ENCODE measurements at regions not wholly inside any gene's neighbourhood (a gene's known extent, or its start where the extent isn't known, plus 50 kb on each side); places are given as distances from the start of the nearest gene placed in this dataset.
"Not testable (repeated sequence)": the region's sequence is repeated elsewhere in the genome, so short reads cannot be mapped to it uniquely, and the experiment has no call there.

DNA sequence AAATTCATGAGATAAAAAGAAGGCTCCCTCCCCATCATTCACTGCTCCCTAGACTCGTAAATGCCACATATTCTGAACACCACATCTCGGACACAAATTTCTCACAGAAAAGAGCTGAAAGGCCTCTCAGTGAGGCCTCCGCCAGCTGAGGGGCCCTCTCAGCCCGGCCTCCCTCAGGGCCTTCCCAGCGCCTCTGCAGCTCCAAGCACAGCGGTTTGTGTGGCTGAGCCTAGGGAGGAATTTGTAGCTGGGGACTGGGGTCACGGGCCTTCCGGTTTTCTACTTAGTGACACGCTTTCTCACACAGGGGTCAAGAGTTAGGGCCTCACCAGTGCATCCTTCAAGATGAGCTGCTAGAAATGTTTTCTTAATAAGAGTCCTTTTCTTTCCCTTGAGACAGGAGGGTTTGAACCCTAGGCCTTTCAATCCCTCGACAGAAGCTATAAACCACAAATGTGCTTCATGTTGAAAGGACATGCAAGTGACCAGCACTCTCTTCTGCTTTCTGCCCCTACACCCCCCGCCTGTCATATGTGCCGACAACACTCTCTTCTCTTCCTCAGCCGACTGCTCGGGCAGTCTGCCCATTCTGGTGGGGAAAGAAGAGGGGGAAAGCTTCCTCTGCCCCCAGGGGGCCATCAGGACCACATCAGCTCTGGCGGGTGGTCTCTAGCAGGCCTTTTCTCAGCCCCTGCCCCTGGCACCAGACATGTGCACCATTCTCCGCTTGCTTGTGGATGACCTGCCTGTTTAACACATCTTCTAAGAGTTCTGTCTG is 104.9 kb downstream of the CHIC2 start:
- no peaks in the 10 kb centered on the region for H3K36me3 Mint-ChIP-seq (ENCODE audit: low read depth)
- CTCF ChIA-PET, result interaction anchor here (1.0 kb wide), 1 partner anchor 18 kb away, joined by 4 read pairs; no protein-coding TSS in a partner anchor
- H3K27ac Mint-ChIP-seq, result no peak overlapping the region
- DNase-seq, result no peak
- H3K4me3 Mint-ChIP-seq, result no peak overlapping the region
- no peaks in the 10 kb centered on the region for H3K9me3 Mint-ChIP-seq
- no peaks in the 10 kb centered on the region for H3K4me1 Mint-ChIP-seq
- POLR2A ChIA-PET, result no interaction called here
- H3K27me3 Mint-ChIP-seq, result no peaks in the 10 kb centered on the region

DNA sequence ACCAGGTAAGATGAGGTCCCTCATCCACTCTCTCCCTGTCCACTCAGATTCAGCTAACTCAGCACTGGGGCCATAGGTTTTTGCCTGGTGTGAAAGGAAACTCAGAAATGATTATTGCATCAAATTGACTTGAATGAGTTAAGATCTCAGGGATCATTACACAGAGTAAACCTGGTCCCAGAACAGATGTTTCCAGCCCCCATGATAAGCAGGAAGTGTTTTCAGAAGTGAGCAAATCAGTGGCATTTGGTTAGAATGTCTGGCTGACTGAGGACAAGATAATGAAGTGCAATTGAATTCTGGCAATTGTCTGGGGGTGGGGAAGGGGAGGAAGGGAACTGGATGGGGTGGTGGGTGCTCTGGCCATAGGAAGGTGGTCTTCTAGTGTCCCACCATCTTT is 108.0 kb downstream of the CHIC2 start:
- Mint-ChIP-seq H3K36me3 (ENCODE audit: low read depth) (no peaks in the 10 kb centered on the region), H3K4me3 (no peak overlapping the region), H3K27me3 (no peaks in the 10 kb centered on the region), H3K9me3 (no peaks in the 10 kb centered on the region), H3K27ac (no peak overlapping the region), H3K4me1 (no peaks in the 10 kb centered on the region)
- CTCF ChIA-PET, result no interaction called here
- POLR2A ChIA-PET, result no interaction called here
- no peak for DNase-seq

DNA sequence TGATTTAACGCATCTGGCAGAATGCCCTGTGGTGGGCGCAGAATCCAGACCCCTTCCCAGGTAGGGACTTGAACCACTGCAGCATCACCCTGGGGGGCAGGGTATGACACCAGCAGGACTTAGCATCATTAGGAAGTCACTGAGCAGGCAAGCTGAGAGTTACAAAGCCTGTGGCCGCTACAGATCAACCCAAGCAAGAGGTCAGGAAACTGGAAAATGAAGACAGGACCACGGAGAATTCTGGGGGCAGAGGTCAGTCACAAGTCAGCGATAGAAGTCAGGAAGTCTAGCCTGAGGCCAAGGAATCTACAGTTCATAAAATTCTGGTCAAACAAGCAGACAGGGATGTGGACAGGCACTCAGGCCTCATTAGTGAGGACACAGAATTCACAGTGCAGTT is 108.4 kb downstream of the CHIC2 start:
- Mint-ChIP-seq H3K27ac (no peak overlapping the region), H3K27me3 (no peaks in the 10 kb centered on the region), H3K4me1 (no peaks in the 10 kb centered on the region), H3K4me3 (no peak overlapping the region), H3K9me3 (no peaks in the 10 kb centered on the region), H3K36me3 (ENCODE audit: low read depth) (no peaks in the 10 kb centered on the region)
- ChIA-PET CTCF (no interaction called here), POLR2A (no interaction called here)
- DNase-seq, result no peak

DNA sequence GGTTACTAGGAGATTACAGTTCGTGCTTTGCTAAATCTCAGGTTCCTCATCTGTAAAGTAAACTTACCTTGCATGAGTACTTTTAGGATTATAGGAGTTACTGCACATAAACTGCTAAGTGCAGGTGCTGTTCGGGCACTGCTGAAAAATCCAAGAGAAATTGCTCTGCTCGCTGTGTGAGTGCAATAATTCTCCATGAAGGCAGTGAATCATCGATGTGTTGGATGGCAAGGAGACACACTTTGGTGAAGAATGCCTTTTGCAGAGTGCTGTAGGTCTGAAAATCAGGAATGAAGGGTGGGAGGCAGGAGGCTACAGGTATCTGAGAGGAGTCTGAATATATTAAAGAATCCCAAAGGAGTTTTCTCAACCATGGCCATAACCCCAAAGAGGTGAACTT is 113.0 kb downstream of the CHIC2 start:
- Mint-ChIP-seq H3K9me3 (no peaks in the 10 kb centered on the region), H3K27ac (no peak overlapping the region), H3K4me3 (no peak overlapping the region), H3K4me1 (no peaks in the 10 kb centered on the region), H3K27me3 (no peaks in the 10 kb centered on the region), H3K36me3 (ENCODE audit: low read depth) (no peaks in the 10 kb centered on the region)
- ChIA-PET POLR2A (no interaction called here), CTCF (no interaction called here)
- DNase-seq, result no peak

DNA sequence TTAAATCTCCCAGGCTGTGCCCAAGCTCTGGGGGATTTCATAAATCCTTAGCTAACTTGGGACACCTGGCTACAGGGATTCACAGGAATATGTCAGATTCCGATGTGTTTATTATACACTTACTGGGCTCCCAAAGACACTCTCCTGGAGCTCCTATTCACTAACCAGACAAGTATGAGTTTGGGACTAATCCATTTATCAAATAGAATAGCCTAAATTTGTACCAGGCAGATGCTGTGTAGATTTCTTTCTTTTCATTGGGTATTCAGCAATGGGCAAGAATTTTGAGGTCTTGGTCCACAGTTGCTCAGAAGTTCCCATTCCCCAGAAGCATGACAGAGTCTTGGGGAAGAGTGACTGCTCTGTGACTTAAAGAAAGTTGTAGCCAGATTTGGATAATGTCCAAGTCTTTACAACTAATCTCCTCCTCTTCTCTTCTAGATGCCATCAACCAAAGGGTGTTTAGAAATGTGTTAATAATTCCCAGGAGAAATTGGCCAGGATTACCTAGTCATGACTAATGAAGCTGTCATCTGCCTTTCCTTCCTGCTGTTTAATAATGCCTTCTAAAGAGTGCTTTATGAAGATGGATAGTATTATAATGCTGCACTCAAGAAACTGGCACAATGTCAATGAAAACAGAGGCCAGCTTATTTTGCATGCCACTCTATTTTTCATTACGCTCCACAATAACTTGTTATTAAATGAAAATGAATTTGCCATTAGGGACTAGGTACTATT is 120.9 kb downstream of the CHIC2 start:
- peaks cover 2% of the 10 kb centered on the region for H3K36me3 Mint-ChIP-seq (ENCODE audit: low read depth)
- no peaks in the 10 kb centered on the region for H3K4me1 Mint-ChIP-seq
- CTCF ChIA-PET, result interaction anchor here (1.0 kb wide), 1 partner anchor 14 kb away, joined by 3 read pairs; no protein-coding TSS in a partner anchor
- no peak overlapping the region for H3K4me3 Mint-ChIP-seq
- H3K9me3 Mint-ChIP-seq, result peaks cover 8% of the 10 kb centered on the region
- H3K27ac Mint-ChIP-seq, result no peak overlapping the region
- POLR2A ChIA-PET, result no interaction called here
- H3K27me3 Mint-ChIP-seq, result peaks cover 2% of the 10 kb centered on the region
- DNase-seq, result no peak

DNA sequence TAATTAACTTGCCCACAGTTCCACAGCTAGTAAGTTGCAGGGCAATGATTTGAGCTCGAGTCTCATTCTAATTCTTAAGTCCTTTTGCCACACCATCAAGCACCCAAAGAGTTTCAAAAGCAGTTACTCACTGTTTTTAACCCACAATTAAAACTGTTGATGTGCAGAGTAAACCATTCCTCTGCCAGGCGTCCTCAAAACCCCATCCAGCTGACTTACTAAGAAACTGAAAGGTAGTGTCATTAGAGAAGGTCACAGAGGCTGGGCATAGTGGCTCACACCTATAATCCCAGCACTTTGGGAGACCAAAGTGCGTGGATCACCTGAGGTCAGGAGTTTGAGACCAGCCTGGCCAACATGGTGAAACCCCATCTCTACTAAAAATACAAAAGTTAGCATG is 121.7 kb downstream of the CHIC2 start:
- no peak for DNase-seq
- Mint-ChIP-seq H3K4me1 (no peaks in the 10 kb centered on the region), H3K27me3 (peaks cover 2% of the 10 kb centered on the region), H3K36me3 (ENCODE audit: low read depth) (peaks cover 2% of the 10 kb centered on the region), H3K9me3 (peaks cover 8% of the 10 kb centered on the region), H3K4me3 (no peak overlapping the region), H3K27ac (no peak overlapping the region)
- ChIA-PET POLR2A (interaction anchor here (0.5 kb wide), 1 partner anchor 267 kb away, joined by 3 read pairs; no protein-coding TSS in a partner anchor), CTCF (no interaction called here)

DNA sequence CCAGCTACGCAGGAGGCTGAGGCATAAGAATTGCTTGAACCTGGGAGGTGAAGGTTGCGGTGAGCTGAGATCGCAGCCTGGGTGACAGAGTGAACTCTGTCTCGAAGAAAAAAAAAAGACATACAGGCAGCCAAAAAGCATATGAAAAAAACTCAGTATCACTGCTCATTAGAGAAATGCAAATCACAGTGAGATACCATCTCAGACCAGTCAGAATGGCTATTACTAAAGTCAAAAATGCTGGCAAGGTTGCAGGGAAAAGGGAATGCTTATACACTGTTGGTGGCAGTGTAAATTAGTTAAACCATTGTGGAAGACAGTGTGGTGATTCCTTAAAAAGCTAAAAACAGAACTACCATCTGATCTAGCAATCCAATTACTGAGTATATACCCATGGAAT is 123.1 kb downstream of the CHIC2 start:
- H3K36me3 Mint-ChIP-seq (ENCODE audit: low read depth), result peaks cover 2% of the 10 kb centered on the region
- ChIA-PET POLR2A (no interaction called here), CTCF (no interaction called here)
- H3K4me3 Mint-ChIP-seq, result no peak overlapping the region
- peaks cover 8% of the 10 kb centered on the region for H3K9me3 Mint-ChIP-seq
- H3K27ac Mint-ChIP-seq, result no peak overlapping the region
- H3K27me3 Mint-ChIP-seq, result peaks cover 2% of the 10 kb centered on the region
- H3K4me1 Mint-ChIP-seq, result no peaks in the 10 kb centered on the region
- DNase-seq, result no peak

DNA sequence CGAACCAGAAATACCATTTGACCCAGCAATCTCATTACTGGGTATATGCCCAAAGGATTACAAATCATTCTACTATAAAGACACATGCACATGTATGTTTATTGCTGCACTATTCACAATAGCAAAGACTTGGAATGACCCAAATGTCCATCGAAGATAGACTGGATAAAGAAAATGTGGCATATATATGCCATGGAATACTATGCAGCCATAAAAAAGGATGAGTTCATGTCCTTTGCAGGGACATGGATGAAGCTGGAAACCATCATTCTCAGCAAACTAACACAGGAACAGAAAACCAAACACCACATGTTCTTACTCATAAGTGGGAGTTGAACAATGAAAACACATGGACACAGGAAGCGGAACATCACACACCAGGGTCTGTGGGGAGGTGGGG is 124.5 kb downstream of the CHIC2 start:
- H3K27ac Mint-ChIP-seq; H3K9me3 Mint-ChIP-seq; H3K4me3 Mint-ChIP-seq; H3K27me3 Mint-ChIP-seq; H3K36me3 Mint-ChIP-seq (ENCODE audit: low read depth); DNase-seq; POLR2A ChIA-PET; H3K4me1 Mint-ChIP-seq: not testable (repeated sequence)
- CTCF ChIA-PET, result interaction anchor here (1.1 kb wide), 1 partner anchor 10 kb away, joined by 3 read pairs; no protein-coding TSS in a partner anchor

DNA sequence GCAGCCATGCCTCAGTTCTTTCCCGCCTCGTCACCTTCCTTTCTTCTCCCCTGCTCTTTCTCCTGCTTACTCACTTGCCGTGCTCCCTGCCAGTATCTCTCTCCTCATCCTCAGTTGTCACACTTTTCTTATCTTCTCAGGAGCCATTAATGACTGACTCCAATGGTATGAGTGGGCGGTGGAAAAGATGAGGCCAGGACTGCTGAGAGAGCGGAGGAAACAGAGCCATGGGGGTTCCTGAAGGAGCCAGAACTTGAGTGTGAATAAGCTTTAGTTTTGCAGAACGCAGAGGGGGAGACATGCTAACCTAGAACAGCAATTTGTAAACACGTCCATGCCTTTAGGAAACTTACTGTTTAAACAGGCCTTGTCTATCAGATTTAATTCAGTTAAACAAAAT is 126.5 kb downstream of the CHIC2 start:
- Mint-ChIP-seq H3K4me1 (no peaks in the 10 kb centered on the region), H3K9me3 (peaks cover 8% of the 10 kb centered on the region), H3K4me3 (no peak overlapping the region), H3K27ac (no peak overlapping the region), H3K36me3 (ENCODE audit: low read depth) (peaks cover 2% of the 10 kb centered on the region), H3K27me3 (peaks cover 2% of the 10 kb centered on the region)
- no peak for DNase-seq
- POLR2A ChIA-PET, result no interaction called here
- CTCF ChIA-PET, result no interaction called here

DNA sequence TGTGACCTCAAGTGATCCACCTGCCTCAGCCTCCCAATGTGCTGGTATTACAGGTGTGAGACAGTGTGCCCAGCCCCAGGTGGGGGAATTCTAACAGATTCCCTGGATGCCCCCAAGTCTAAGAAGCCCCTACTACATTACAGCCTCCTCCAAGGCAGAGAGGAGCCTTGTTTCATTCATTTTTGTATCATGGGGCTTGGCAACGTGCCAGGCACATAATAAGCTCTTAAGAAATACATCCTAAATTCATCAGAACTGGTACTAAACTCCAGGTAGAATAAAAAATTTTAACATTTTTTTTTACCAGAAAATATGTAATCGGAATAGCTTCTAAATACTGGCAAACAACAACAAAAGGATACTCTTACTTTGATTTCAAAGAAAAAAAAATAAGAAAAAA is 127.1 kb downstream of the CHIC2 start:
- Mint-ChIP-seq H3K36me3 (ENCODE audit: low read depth) (peaks cover 2% of the 10 kb centered on the region), H3K27ac (no peak overlapping the region)

DNA sequence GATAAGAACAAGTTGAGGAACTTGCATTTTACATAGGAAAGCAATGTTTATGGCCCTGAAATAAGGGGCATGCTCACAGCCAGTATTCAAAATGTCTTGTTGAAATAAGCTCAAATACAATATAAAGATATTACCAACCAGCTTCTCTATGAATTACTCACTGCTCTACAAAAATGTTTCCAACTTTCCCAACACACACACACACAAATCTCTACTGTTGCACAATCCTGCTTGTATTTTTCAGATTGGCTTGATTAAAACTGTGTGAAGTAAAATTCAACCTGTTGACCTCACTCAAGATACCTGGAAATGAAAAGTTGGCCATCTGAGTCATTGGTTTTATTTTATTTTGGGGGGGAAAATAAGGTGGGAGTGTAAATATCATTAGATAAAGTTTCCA is 128.6 kb downstream of the CHIC2 start:
- no peak for DNase-seq
- POLR2A ChIA-PET, result no interaction called here
- Mint-ChIP-seq H3K4me3 (no peak overlapping the region), H3K4me1 (no peaks in the 10 kb centered on the region), H3K9me3 (peaks cover 8% of the 10 kb centered on the region), H3K27me3 (peaks cover 4% of the 10 kb centered on the region), H3K27ac (no peak overlapping the region), H3K36me3 (ENCODE audit: low read depth) (peaks cover 2% of the 10 kb centered on the region)
- CTCF ChIA-PET, result no interaction called here

More for the DNA sequence above, 127.1 kb downstream of the CHIC2 start:
- H3K4me1 Mint-ChIP-seq, result no peaks in the 10 kb centered on the region
- H3K27me3 Mint-ChIP-seq, result peaks cover 3% of the 10 kb centered on the region
- ChIA-PET POLR2A (interaction anchor here (0.6 kb wide), 1 partner anchor 183 kb away, joined by 3 read pairs; no protein-coding TSS in a partner anchor), CTCF (no interaction called here)
- H3K9me3 Mint-ChIP-seq, result peaks cover 8% of the 10 kb centered on the region
- H3K4me3 Mint-ChIP-seq, result no peak overlapping the region
- DNase-seq, result no peak

DNA sequence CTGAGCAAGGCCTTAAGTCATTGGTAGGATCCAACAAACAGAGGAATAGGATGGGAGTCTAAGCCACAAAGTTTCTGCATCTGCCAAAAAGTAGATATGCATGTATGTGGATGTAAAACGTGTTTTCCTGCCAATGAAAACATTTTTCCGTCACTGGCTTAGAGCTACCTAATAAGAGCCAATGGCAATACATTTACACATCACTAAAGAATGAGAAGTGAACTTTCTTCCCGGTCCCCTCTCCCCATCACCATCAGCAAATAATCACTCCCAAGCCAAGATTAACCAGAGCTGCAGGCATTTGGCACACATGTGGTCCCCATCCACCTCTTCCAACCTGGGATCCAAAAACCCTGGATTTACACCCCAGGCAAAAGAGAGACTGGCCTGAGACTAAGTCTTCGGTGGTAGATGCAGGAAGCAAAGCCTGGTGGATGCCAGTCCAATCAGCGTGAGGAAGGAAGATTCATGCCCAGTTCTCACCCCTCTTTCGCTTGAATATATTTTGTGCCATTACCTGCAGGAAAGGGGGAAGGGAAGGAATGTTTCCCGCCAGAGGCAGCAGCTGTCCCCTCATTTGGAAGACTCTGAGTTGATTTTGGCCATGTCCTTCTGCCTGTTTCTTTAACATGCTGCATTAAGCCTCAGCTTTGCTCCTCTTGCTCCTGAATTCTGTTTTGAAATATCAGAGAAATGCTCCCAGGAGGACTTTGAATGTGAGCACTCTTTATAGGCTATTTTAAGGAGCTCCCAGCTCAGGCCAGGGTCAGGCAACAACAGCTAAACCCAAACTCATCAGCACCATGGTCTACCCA is 131.4 kb downstream of the CHIC2 start:
- peaks cover 4% of the 10 kb centered on the region for H3K27me3 Mint-ChIP-seq
- ChIA-PET POLR2A (no interaction called here), CTCF (interaction anchor here (1.3 kb wide), 1 partner anchor 301 kb away, joined by 5 read pairs; no protein-coding TSS in a partner anchor)
- no peaks in the 10 kb centered on the region for H3K9me3 Mint-ChIP-seq
- no peaks in the 10 kb centered on the region for H3K36me3 Mint-ChIP-seq (ENCODE audit: low read depth)
- H3K4me1 Mint-ChIP-seq, result no peaks in the 10 kb centered on the region
- DNase-seq, result no peak
- H3K4me3 Mint-ChIP-seq, result no peak overlapping the region
- no peak overlapping the region for H3K27ac Mint-ChIP-seq

DNA sequence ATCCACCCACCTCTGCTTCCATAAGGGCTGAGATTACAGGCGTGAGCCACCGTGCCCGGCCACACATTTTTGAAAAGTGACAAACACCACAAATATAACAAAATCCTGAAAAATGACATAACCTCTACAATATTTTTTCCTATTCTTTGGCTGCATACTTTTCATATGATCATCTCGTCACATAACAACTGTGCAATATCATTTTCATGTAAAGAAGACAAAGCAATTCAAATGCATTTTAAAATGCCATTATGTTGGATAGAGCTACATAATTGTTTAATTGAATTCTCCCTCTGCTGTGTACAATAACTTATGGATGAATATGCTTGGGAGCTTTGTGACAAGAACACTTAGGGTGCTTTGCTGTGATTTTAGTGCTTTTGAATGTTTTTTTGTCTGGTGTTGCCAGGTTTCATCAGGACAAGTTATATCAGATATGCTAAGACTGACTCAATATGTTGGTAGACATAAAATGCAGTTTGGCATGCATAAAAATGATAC is 132.9 kb downstream of the CHIC2 start:
- peaks cover 4% of the 10 kb centered on the region for H3K27me3 Mint-ChIP-seq

More for the DNA sequence above, 132.9 kb downstream of the CHIC2 start:
- no peak overlapping the region for H3K27ac Mint-ChIP-seq
- H3K9me3 Mint-ChIP-seq, result no peaks in the 10 kb centered on the region
- no peaks in the 10 kb centered on the region for H3K36me3 Mint-ChIP-seq (ENCODE audit: low read depth)
- H3K4me3 Mint-ChIP-seq, result no peak overlapping the region
- no peaks in the 10 kb centered on the region for H3K4me1 Mint-ChIP-seq
- no peak for DNase-seq
- CTCF ChIA-PET, result interaction anchor here (0.7 to 1.4 kb wide), 2 partner anchors 14 to 303 kb away, joined by 3 read pairs; no protein-coding TSS in a partner anchor
- POLR2A ChIA-PET, result interaction anchor here (0.5 kb wide), 1 partner anchor 142 kb away, joined by 3 read pairs; no protein-coding TSS in a partner anchor
